OCI-LY7 (cell line): ENCODE measurements at regions not wholly inside any gene's neighbourhood (a gene's known extent, or its start where the extent isn't known, plus 50 kb on each side); places are given as distances from the start of the nearest gene placed in this dataset.

Source experiments
- CTCF ChIP-seq: fragments of 200-600 bp; sonication (generic); conservative IDR thresholded peaks from 2 replicates; pipeline ENCODE4 v1.5.1; 2014; ENCODE audit warnings: mild to moderate bottlenecking, antibody characterized with exemption, low read length, moderate library complexity, mixed read lengths
- EZH2phosphoT487 ChIP-seq: fragments of 200-600 bp; sonication (generic); IDR thresholded peaks from 2 replicates; pipeline ENCODE4 v1.6.1; 2018; ENCODE audit warnings: low read depth, borderline replicate concordance, mild to moderate bottlenecking, mixed run types, antibody characterized with exemption, low read length, moderate library complexity, mixed read lengths

GRCh38 chr3:168295027-168295426 lies 199.3 kb upstream of the GOLIM4 start:
- TF ChIP-seq CTCF (no peak), EZH2phosphoT487 (no peak)
